GM23248 (cell line): ENCODE measurements at regions not wholly inside any gene's neighbourhood (a gene's known extent, or its start where the extent isn't known, plus 50 kb on each side); places are given as distances from the start of the nearest gene placed in this dataset.

ENCODE experiments used
- DNase-seq: peaks from one replicate; pipeline ENCODE4 v3.0.0-alpha.2; 2015
- H2AFZ ChIP-seq: fragments of 200-600 bp; sonication (generic); 2 replicates; pipeline ENCODE4 v1.6.1; 2016; ENCODE audit warnings: antibody characterized with exemption
- H3F3A ChIP-seq: fragments of 200-600 bp; sonication (generic); 2 replicates; pipeline ENCODE4 v1.6.1; 2016; ENCODE audit warnings: mild to moderate bottlenecking, antibody characterized with exemption, mixed run types; ENCODE audit not compliant: insufficient read depth
- H3K27ac ChIP-seq: fragments of 200-600 bp; sonication (generic); 2 replicates; pipeline ENCODE4 v1.5.1; 2016; ENCODE audit warnings: mild to moderate bottlenecking
- H3K27me3 ChIP-seq: fragments of 200-600 bp; sonication (generic); replicated peaks from 2 replicates; pipeline ENCODE4 v1.6.1; 2016; ENCODE audit warnings: mild to moderate bottlenecking; ENCODE audit not compliant: insufficient read depth
- H3K36me3 ChIP-seq: fragments of 200-600 bp; sonication (generic); 2 replicates; pipeline ENCODE4 v1.6.1; 2016; ENCODE audit warnings: low read depth, mild to moderate bottlenecking
- H3K4me1 ChIP-seq: fragments of 200-600 bp; sonication (generic); 2 replicates; pipeline ENCODE4 v1.6.1; 2016; ENCODE audit warnings: mild to moderate bottlenecking; ENCODE audit not compliant: insufficient read depth
- H3K4me2 ChIP-seq: fragments of 200-600 bp; sonication (generic); one replicate; pipeline ENCODE4 v1.6.1; 2016; ENCODE audit warnings: mild to moderate bottlenecking; ENCODE audit not compliant: unreplicated experiment
- H3K4me3 ChIP-seq: fragments of 200-600 bp; sonication (generic); 2 replicates; pipeline ENCODE4 v1.5.1; 2016; ENCODE audit warnings: mild to moderate bottlenecking
- H3K79me2 ChIP-seq: fragments of 200-600 bp; sonication (generic); 2 replicates; pipeline ENCODE4 v1.6.1; 2016; ENCODE audit warnings: mild to moderate bottlenecking; ENCODE audit not compliant: insufficient read depth
- H3K9ac ChIP-seq: fragments of 200-600 bp; sonication (generic); 2 replicates; pipeline ENCODE4 v1.6.1; 2016; ENCODE audit warnings: mild to moderate bottlenecking
- H3K9me2 ChIP-seq: fragments of 200-600 bp; sonication (generic); 2 replicates; pipeline ENCODE4 v1.6.1; 2016; ENCODE audit warnings: mixed run types, mild to moderate bottlenecking, moderate library complexity; ENCODE audit not compliant: insufficient read depth
- H3K9me3 ChIP-seq: fragments of 200-600 bp; sonication (generic); one replicate; pipeline ENCODE4 v1.6.1; 2017; ENCODE audit warnings: low read depth
- H4K20me1 ChIP-seq: fragments of 200-600 bp; sonication (generic); 2 replicates; pipeline ENCODE4 v1.6.0; 2016; ENCODE audit not compliant: insufficient read depth
- EZH2 ChIP-seq: fragments of 200-600 bp; sonication (generic); IDR thresholded peaks from 2 replicates; pipeline ENCODE4 v1.6.1; 2018; ENCODE audit warnings: antibody characterized with exemption, mild to moderate bottlenecking; ENCODE audit not compliant: insufficient read depth, poor library complexity, severe bottlenecking
- EZH2phosphoT487 ChIP-seq: fragments of 200-600 bp; sonication (generic); IDR thresholded peaks from 2 replicates; pipeline ENCODE4 v1.6.1; 2018; ENCODE audit warnings: antibody characterized with exemption, moderate library complexity, mild to moderate bottlenecking, low read depth; ENCODE audit not compliant: insufficient read depth
- WGBS, 2 experiments: methylation state at CpG; one replicate each; pipeline ENCODE4 v1.1.6; 2015 to 2017; ENCODE audit warnings: low lambda C conversion rate in 2 of 2, low coverage in 1 of 2; ENCODE audit errors: missing lambda C conversion rate in 2 of 2; 5-methylcytosine and 5-hydroxymethylcytosine counted together
- in situ Hi-C: fragments of 300-500 bp; cut with MboI; formaldehyde crosslinking; loops from 2 replicates; pipeline ENCODE4 v1.15.0; 2020

DNA sequence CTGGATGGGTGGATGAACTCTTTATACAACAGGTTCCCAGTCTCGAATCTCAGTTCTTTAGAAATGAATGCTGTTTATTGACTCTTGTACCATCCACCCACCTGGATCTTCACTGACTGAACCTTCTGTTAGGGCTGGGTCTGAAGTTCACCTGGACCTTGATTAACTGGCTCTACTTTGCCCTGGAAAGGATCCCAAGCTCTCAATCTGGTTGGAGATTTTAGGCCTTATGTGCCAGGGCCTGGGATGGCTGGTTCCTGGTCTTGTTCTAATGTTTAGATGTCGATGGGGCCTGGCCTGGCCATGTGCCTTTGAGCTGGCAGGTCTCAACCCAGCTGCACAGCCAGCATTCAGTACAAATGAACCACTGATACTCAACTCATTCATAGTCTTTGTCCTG, 76.5 kb upstream of the MED13L start:
- Histone ChIP-seq H2AFZ (no peak overlapping the region), H3K4me1 (peaks cover 10% of the 10 kb centered on the region; the same call in 1 of the 2 replicates), H3K9me3 (no peaks in the 10 kb centered on the region), H3K79me2 (no peaks in the 10 kb centered on the region), H3K36me3 (no peaks in the 10 kb centered on the region), H3K9me2 (no peaks in the 10 kb centered on the region), H4K20me1 (no peaks in the 10 kb centered on the region), H3K27ac (no peak overlapping the region), H3K27me3 (no peaks in the 10 kb centered on the region), H3K4me3 (no peak overlapping the region), H3K9ac (no peak overlapping the region), H3K4me2 (no peak overlapping the region), H3F3A (peaks cover 13% of the 10 kb centered on the region)
- WGBS, 2 experiments: 46 to 52% methylated on average over 2 of the region's 2 CpGs
- in situ Hi-C loops: no loop called here
- TF ChIP-seq EZH2 (no peak), EZH2phosphoT487 (no peak)
- no peak for DNase-seq

- H4K20me1 ChIP-seq: no peaks in the 10 kb centered on the region
Observed at GRCh38 chr12:116354534-116354933, 77.0 kb upstream of the MED13L start.

GRCh38 chr12:116354950-116355783, 77.7 kb upstream of the MED13L start:
- WGBS, 2 experiments: 69 to 70% methylated on average over 15 of the region's 15 CpGs
- Histone ChIP-seq H3K27me3 (no peaks in the 10 kb centered on the region), H3K4me3 (no peak overlapping the region), H4K20me1 (no peaks in the 10 kb centered on the region), H3K9me2 (no peaks in the 10 kb centered on the region), H3K79me2 (no peaks in the 10 kb centered on the region), H3K4me2 (no peak overlapping the region), H3F3A (peaks cover 19% of the 10 kb centered on the region), H3K36me3 (no peaks in the 10 kb centered on the region), H3K27ac (no peak overlapping the region), H3K4me1 (peaks cover 17% of the 10 kb centered on the region; the same call in 1 of the 2 replicates), H3K9ac (no peak overlapping the region), H2AFZ (no peak overlapping the region), H3K9me3 (no peaks in the 10 kb centered on the region)
- no peak for DNase-seq
- TF ChIP-seq EZH2 (no peak), EZH2phosphoT487 (no peak)
- in situ Hi-C loops: no loop called here

More at GRCh38 chr12:116354534-116354933, 77.0 kb upstream of the MED13L start:
- no peaks in the 10 kb centered on the region for H3K27me3 ChIP-seq
- H3K9ac ChIP-seq: no peak overlapping the region
- TF ChIP-seq EZH2phosphoT487 (no peak), EZH2 (no peak)
- peaks cover 16% of the 10 kb centered on the region for H3F3A ChIP-seq
- peaks cover 13% of the 10 kb centered on the region; the same call in 1 of the 2 replicates for H3K4me1 ChIP-seq
- no peaks in the 10 kb centered on the region for H3K36me3 ChIP-seq
- H3K4me2 ChIP-seq: no peak overlapping the region
- no peak overlapping the region for H3K4me3 ChIP-seq
- H3K9me2 ChIP-seq: no peaks in the 10 kb centered on the region
- H2AFZ ChIP-seq: no peak overlapping the region
- H3K79me2 ChIP-seq: no peaks in the 10 kb centered on the region
- no peaks in the 10 kb centered on the region for H3K9me3 ChIP-seq
- no peak for DNase-seq
- 96 to 100% methylated on average over 5 of the region's 5 CpGs for WGBS, 2 experiments
- in situ Hi-C loops: no loop called here
- H3K27ac ChIP-seq: no peak overlapping the region

DNA sequence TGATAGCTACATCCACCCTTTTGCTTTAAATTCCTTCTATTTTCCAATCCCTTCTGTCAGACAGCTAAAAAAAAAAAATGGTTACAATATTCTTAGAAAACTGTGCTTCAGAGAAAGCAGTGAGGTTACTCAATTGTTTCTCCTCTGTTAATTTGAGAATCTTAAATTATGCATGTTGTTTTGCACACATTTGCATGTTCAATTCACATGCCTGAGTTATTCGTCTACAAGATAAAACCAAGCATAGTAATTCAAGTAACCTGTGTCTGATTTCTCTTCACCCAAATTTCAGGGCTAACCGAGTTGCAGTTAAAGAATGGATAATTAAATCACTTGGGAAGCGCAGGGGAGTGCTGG, 81.0 kb upstream of the MED13L start:
- no peak for TF ChIP-seq EZH2phosphoT487
- no peak for TF ChIP-seq EZH2
- Histone ChIP-seq H4K20me1 (no peaks in the 10 kb centered on the region), H3K36me3 (no peaks in the 10 kb centered on the region), H3K27me3 (no peaks in the 10 kb centered on the region), H3K9ac (peak overlapping the region; percentile 53), H3K79me2 (no peaks in the 10 kb centered on the region), H3K9me3 (no peaks in the 10 kb centered on the region), H3F3A (peaks cover 19% of the 10 kb centered on the region), H3K9me2 (no peaks in the 10 kb centered on the region), H2AFZ (peak overlapping the region; percentile 76), H3K4me3 (peak overlapping the region; percentile 50), H3K4me2 (peak overlapping the region; percentile 48), H3K27ac (peak overlapping the region; percentile 62), H3K4me1 (peaks cover 17% of the 10 kb centered on the region; the same call in 1 of the 2 replicates)
- WGBS, 2 experiments: 10 to 16% methylated on average over 3 of the region's 3 CpGs
- DNase-seq: no peak
- in situ Hi-C loops: no loop called here
